ENCODE measurements at regions not wholly inside any gene's neighbourhood (a gene's known extent, or its start where the extent isn't known, plus 50 kb on each side); places are given as distances from the start of the nearest gene placed in this dataset.

DNA sequence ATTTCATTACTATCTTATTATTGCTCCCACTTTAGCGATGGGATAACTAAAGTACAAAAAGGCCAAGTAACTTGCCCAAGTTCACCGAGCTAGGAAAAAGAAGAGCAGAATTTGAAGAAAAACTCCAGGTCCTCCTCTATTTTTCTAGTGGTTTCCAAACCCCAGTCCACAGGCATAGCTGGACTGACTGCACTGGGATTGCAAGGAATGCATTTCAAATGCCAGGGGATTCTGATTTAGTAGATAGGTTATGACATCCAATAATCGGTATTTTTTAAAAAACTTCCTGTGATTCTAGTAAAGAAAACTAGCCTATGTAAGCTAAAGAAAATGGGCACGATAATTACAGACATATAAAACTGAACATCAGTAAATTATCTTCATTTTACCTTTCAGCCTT, 62.7 kb upstream of the GALNT5 start:
- DNase-seq, result no peak

DNA sequence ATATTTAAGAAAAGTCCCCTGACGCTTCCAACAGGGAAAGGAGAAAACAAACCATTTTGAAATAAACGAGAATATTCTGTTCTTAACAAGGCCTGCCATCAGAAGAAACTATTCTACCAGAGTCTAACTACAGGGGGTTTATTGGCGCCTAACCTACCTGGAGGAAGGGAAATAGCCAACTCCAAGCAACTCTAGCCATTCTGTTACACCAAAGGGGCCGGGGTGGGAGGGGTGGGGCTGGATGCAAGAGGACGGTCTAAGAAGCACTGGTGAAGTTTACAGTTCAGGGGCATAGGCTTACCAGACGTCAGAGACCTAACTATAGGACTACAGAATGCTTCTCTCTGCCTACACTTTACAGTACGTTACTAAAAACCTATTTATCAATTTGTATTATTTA, 60.5 kb upstream of the GALNT5 start:
- DNase-seq, result no peak

DNA sequence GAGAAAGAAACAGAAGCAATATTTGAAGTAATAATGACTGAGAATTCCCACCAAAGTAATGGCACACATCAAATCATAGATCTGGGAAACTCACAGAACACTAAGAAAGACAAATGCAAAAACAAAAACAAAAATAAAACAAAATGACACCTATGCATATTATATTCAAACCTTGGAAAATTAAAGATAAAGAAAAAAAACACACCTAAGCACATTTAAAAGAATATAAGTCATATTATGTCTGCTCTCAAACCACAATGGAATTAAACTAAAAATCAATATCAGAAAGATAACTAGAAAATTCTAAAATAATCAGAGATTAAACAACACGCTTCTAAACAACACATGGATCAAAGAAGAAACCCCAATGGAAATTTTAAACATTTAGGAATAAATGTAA, 59.7 kb upstream of the GALNT5 start:
- DNase-seq, result no peak

DNA sequence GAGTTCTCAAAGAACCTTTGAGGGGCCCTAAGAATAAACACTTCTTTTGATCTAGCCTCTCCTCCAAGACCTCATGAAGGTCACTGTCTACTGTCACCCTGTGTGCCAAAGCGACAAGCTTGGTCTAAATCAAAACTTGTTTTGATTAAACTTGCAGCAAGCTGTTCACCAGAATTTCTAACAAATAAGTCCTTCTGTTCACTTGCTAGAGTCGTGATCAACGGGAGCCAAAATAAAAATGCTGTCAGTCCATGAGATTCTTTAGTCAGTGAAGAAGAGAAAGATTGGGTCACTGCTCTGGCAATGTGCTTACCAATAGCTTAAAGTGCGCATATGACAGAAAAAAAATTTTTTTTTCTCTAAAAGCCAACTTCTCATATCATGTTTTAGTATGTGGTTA, 53.9 kb upstream of the GALNT5 start:
- no peak for DNase-seq

DNA sequence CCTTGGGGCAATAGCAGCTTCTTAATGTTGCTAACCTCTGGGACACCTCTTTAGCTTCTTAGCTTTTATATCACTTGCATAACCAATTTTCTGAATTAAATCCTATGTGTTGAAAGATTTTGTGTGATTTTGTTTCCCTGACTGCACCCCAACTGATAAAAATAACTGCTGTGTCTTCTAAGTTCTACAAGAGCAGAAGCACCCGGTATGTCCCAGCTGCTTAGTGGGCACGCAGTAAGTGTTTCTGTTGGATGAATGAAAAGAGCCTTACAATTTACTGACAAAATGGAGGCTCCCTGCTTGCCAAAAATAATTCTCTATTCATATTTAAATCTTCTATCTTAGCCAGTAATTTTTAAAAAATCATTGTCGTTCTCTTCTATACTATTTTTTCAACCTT, 53.1 kb upstream of the GALNT5 start:
- no peak for DNase-seq

DNA sequence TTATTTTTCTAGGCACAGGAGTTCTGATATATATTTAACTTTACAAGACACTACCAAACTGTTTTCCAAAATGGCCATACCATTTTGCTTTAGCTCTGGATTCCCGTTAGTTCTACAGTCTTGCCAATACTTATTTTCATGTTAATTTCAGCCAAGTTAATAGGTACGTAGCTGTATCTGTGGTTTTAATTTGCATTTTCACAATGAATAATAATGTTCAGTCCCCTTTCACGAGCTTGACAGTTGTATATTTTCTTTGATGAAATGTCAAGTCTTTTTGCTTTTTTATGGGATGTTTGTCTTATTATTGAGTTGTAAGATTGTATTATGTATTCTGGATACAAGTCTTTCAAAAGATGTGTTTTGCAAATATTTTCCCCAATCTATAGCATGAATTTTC, 50.6 kb upstream of the GALNT5 start:
- DNase-seq, result no peak
